Common myeloid progenitor, CD34-positive (primary cell): ENCODE measurements at regions not wholly inside any gene's neighbourhood (a gene's known extent, or its start where the extent isn't known, plus 50 kb on each side); places are given as distances from the start of the nearest gene placed in this dataset.
A peak's percentile ranks its signal among the peaks of the same experiment; 100 is the strongest.

ENCODE experiments used
- CTCF ChIA-PET: fragments of 350-600 bp; sonication (Branson Sonifier 250); formaldehyde crosslinking; loops from one replicate; lab custom pipeline; 2021; ENCODE audit warnings: antibody characterized with exemption; lab: Charles Lee
- POLR2A ChIA-PET: fragments of 350-600 bp; sonication (Branson Sonifier 250); formaldehyde crosslinking; loops from one replicate; lab custom pipeline; 2021; ENCODE audit warnings: antibody characterized with exemption; lab: Charles Lee
- DNase-seq, 3 donors: peaks; one replicate each; pipeline versions ENCODE4 v3.0.0 to v3.0.0-alpha.2; 2013
- H3K27ac ChIP-seq, 2 experiments: 1 replicate in 1 of 2; 2 replicates in 1 of 2; pipeline ENCODE4 v1.7.0; 2013; ENCODE audit warnings: inconsistent platforms in 2 of 2, low read length in 2 of 2, mild to moderate bottlenecking in 2 of 2, low read depth in 1 of 2, moderate library complexity in 1 of 2; ENCODE audit not compliant: severe bottlenecking in 2 of 2, insufficient read depth in 1 of 2, poor library complexity in 1 of 2
- H3K27me3 ChIP-seq, 5 experiments: replicated peaks in 2 of 5; 1 replicate in 3 of 5; 2 replicates in 2 of 5; pipeline versions ENCODE4 v1.6.1 to v1.7.0; 2013; ENCODE audit warnings: low read length in 4 of 5, mild to moderate bottlenecking in 2 of 5, moderate library complexity in 2 of 5, inconsistent platforms in 1 of 5; ENCODE audit not compliant: insufficient read depth in 5 of 5, control insufficient read depth in 4 of 5
- H3K36me3 ChIP-seq, 4 experiments: 1 replicate in 2 of 4; 2 replicates in 2 of 4; pipeline versions ENCODE4 v1.6.1 to v1.7.0; 2013; ENCODE audit warnings: low read length in 3 of 4, control low read depth in 1 of 4, mild to moderate bottlenecking in 1 of 4; ENCODE audit not compliant: control insufficient read depth in 4 of 4, insufficient read depth in 4 of 4
- H3K4me1 ChIP-seq, 4 experiments: 1 replicate in 3 of 4; 2 replicates in 1 of 4; pipeline versions ENCODE4 v1.6.1 to v1.7.1; 2013; ENCODE audit warnings: low read length in 3 of 4, mild to moderate bottlenecking in 3 of 4, control low read depth in 1 of 4, inconsistent platforms in 1 of 4, moderate library complexity in 1 of 4; ENCODE audit not compliant: control insufficient read depth in 4 of 4, insufficient read depth in 4 of 4; ENCODE audit errors: control extremely low read depth in 1 of 4
- H3K4me3 ChIP-seq, 7 experiments: 1 replicate in 4 of 7; 2 replicates in 3 of 7; pipeline versions ENCODE4 v1.5.1 to v1.7.0; 2013; ENCODE audit warnings: mild to moderate bottlenecking in 7 of 7, low read length in 6 of 7, moderate library complexity in 6 of 7, inconsistent platforms in 2 of 7, low read depth in 2 of 7, control low read depth in 1 of 7; ENCODE audit not compliant: insufficient read depth in 4 of 7, control insufficient read depth in 1 of 7; ENCODE audit errors: extremely low read depth in 1 of 7
- H3K9me3 ChIP-seq, 5 experiments: 1 replicate in 4 of 5; 2 replicates in 1 of 5; pipeline versions ENCODE4 v1.6.1 to v1.7.1; 2013; ENCODE audit warnings: low read length in 4 of 5, mild to moderate bottlenecking in 2 of 5, inconsistent platforms in 1 of 5, low read depth in 1 of 5, moderate library complexity in 1 of 5; ENCODE audit not compliant: control insufficient read depth in 4 of 5, insufficient read depth in 2 of 5; ENCODE audit errors: control extremely low read depth in 1 of 5
- WGBS: methylation state at CpG from one replicate; pipeline ENCODE4 v1.1.5; 2013; ENCODE audit not compliant: insufficient coverage; 5-methylcytosine and 5-hydroxymethylcytosine counted together

GRCh38 chr22:19636696-19637407 is 77.5 kb upstream of the SEPTIN5 start:
- DNase-seq: no peak
- Histone ChIP-seq H3K9me3 (no peaks in the 10 kb centered on the region), H3K4me1 (peaks cover 0 to 28% (median 6%) of the 10 kb centered on the region in 4 experiments), H3K36me3 (no peaks in the 10 kb centered on the region), H3K27ac (no peak overlapping the region), H3K4me3 (no peak overlapping the region), H3K27me3 (peaks cover 0 to 2% (median 0%) of the 10 kb centered on the region in 5 experiments)
- 93% methylated on average over 18 of the region's 18 CpGs for WGBS
- ChIA-PET POLR2A (no interaction called here), CTCF (no interaction called here)

- no peaks in the 10 kb centered on the region for H3K36me3 ChIP-seq
- no peak overlapping the region for H3K27ac ChIP-seq
- no peak overlapping the region for H3K4me3 ChIP-seq
- peaks cover 0 to 25% (median 7%) of the 10 kb centered on the region in 4 experiments for H3K4me1 ChIP-seq
- ChIA-PET CTCF (no interaction called here), POLR2A (no interaction called here)
- H3K27me3 ChIP-seq: peaks cover 0 to 2% (median 0%) of the 10 kb centered on the region in 5 experiments
- DNase-seq: no peak
- WGBS: 73% methylated on average over 12 of the region's 15 CpGs
- H3K9me3 ChIP-seq: no peaks in the 10 kb centered on the region
Measured at GRCh38 chr22:19637408-19638281, 76.7 kb upstream of the SEPTIN5 start.

GRCh38 chr22:19638282-19639015 is 75.9 kb upstream of the SEPTIN5 start:
- H3K9me3 ChIP-seq: no peaks in the 10 kb centered on the region
- H3K4me3 ChIP-seq: no peak overlapping the region
- ChIA-PET POLR2A (no interaction called here), CTCF (no interaction called here)
- peaks cover 0 to 2% (median 0%) of the 10 kb centered on the region in 5 experiments for H3K27me3 ChIP-seq
- DNase-seq: peak in 1 of 3 donors; percentile 27
- no peak overlapping the region for H3K27ac ChIP-seq
- H3K36me3 ChIP-seq: no peaks in the 10 kb centered on the region
- 91% methylated on average over 6 of the region's 8 CpGs for WGBS
- H3K4me1 ChIP-seq: peaks cover 0 to 30% (median 10%) of the 10 kb centered on the region in 4 experiments

GRCh38 chr22:19639610-19640135 is 74.6 kb upstream of the SEPTIN5 start:
- CTCF ChIA-PET: interaction anchor here (0.7 kb wide), 1 partner anchor 9 kb away, joined by 3 read pairs; no protein-coding TSS in a partner anchor

GRCh38 chr22:19640306-19640705 is 74.0 kb upstream of the SEPTIN5 start:
- ChIA-PET CTCF (no interaction called here), POLR2A (no interaction called here)
- Histone ChIP-seq H3K36me3 (no peaks in the 10 kb centered on the region), H3K27me3 (peaks cover 0 to 2% (median 0%) of the 10 kb centered on the region in 5 experiments), H3K4me3 (no peak overlapping the region), H3K9me3 (no peaks in the 10 kb centered on the region), H3K4me1 (peaks cover 1 to 49% (median 24%) of the 10 kb centered on the region in 4 experiments), H3K27ac (no peak overlapping the region)
- 100% methylated on average over 2 of the region's 4 CpGs for WGBS
- DNase-seq: no peak

More at GRCh38 chr22:19639610-19640135, 74.6 kb upstream of the SEPTIN5 start:
- WGBS: 98% methylated on average over 7 of the region's 13 CpGs
- H3K4me1 ChIP-seq: peaks cover 0 to 43% (median 20%) of the 10 kb centered on the region in 4 experiments
- no peak overlapping the region for H3K4me3 ChIP-seq
- no peaks in the 10 kb centered on the region for H3K9me3 ChIP-seq
- no peaks in the 10 kb centered on the region for H3K36me3 ChIP-seq
- POLR2A ChIA-PET: no interaction called here
- DNase-seq: no peak
- peaks cover 0 to 2% (median 0%) of the 10 kb centered on the region in 5 experiments for H3K27me3 ChIP-seq
- no peak overlapping the region for H3K27ac ChIP-seq

- WGBS: 80% methylated on average over 13 of the region's 25 CpGs
- Histone ChIP-seq H3K4me3 (no peak overlapping the region), H3K36me3 (no peaks in the 10 kb centered on the region), H3K27me3 (peaks cover 0 to 2% (median 0%) of the 10 kb centered on the region in 5 experiments), H3K27ac (no peak overlapping the region), H3K9me3 (peaks cover 0 to under 1% (median 0%) of the 10 kb centered on the region in 5 experiments), H3K4me1 (peaks cover 1 to 57% (median 26%) of the 10 kb centered on the region in 4 experiments)
- CTCF ChIA-PET: interaction anchor here (0.6 kb wide), 1 partner anchor 48 kb away, joined by 4 read pairs; no protein-coding TSS in a partner anchor
- DNase-seq: no peak
- POLR2A ChIA-PET: no interaction called here
Measured at GRCh38 chr22:19641254-19641982, 72.9 kb upstream of the SEPTIN5 start.
